ENCODE measurements at regions not wholly inside any gene's neighbourhood (a gene's known extent, or its start where the extent isn't known, plus 50 kb on each side); places are given as distances from the start of the nearest gene placed in this dataset.

DNA sequence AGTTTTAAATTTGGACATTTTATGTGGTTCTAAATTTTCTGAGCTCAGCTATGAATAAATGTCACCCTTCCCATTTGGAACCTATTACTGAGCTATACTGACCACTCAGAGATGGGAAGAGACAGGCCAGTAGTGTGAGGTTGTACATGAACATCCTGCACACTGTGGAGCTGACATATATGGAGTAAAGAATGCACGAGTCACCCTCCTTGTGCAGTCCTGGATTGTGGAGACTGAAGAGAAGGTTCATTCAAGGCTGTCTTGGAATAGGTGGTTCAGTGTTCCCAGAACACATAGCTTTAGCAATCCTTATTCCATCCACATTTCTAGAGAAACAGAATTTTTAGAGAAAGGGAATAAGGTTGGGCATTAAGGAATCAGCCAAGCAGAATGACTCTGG lies 50.3 kb upstream of the OGFRL1 start:
- Histone ChIP-seq H3K4me3 (replicated peaks; ENCODE audit: insufficient read depth, low read length) (no peak overlapping the region), H3K27ac (replicated peaks) (no peak overlapping the region)
- DNase-seq (ENCODE audit: low read depth in 1 of 2, low spot score in 1 of 2), result no peak

More for the DNA sequence above, 50.3 kb upstream of the OGFRL1 start:
- no peaks in the 10 kb centered on the region for H3K27me3 ChIP-seq (ENCODE audit: insufficient read depth, poor library complexity, severe bottlenecking)
- TF ChIP-seq, protein P1, sequence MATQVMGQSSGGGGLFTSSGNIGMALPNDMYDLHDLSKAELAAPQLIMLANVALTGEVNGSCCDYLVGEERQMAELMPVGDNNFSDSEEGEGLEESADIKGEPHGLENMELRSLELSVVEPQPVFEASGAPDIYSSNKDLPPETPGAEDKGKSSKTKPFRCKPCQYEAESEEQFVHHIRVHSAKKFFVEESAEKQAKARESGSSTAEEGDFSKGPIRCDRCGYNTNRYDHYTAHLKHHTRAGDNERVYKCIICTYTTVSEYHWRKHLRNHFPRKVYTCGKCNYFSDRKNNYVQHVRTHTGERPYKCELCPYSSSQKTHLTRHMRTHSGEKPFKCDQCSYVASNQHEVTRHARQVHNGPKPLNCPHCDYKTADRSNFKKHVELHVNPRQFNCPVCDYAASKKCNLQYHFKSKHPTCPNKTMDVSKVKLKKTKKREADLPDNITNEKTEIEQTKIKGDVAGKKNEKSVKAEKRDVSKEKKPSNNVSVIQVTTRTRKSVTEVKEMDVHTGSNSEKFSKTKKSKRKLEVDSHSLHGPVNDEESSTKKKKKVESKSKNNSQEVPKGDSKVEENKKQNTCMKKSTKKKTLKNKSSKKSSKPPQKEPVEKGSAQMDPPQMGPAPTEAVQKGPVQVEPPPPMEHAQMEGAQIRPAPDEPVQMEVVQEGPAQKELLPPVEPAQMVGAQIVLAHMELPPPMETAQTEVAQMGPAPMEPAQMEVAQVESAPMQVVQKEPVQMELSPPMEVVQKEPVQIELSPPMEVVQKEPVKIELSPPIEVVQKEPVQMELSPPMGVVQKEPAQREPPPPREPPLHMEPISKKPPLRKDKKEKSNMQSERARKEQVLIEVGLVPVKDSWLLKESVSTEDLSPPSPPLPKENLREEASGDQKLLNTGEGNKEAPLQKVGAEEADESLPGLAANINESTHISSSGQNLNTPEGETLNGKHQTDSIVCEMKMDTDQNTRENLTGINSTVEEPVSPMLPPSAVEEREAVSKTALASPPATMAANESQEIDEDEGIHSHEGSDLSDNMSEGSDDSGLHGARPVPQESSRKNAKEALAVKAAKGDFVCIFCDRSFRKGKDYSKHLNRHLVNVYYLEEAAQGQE (IDR thresholded peaks at IDR 0.05; ENCODE audit: insufficient replicate concordance, low read depth), result no peak
- TF ChIP-seq POLR2AphosphoS5 (IDR thresholded peaks at IDR 0.05; ENCODE audit: low read depth) (no peak), SPI1 (IDR thresholded peaks at IDR 0.05; ENCODE audit: borderline replicate concordance, low read depth) (no peak), GABPA (IDR thresholded peaks at IDR 0.05; ENCODE audit: low read depth) (no peak)
- TF ChIP-seq, protein P2, sequence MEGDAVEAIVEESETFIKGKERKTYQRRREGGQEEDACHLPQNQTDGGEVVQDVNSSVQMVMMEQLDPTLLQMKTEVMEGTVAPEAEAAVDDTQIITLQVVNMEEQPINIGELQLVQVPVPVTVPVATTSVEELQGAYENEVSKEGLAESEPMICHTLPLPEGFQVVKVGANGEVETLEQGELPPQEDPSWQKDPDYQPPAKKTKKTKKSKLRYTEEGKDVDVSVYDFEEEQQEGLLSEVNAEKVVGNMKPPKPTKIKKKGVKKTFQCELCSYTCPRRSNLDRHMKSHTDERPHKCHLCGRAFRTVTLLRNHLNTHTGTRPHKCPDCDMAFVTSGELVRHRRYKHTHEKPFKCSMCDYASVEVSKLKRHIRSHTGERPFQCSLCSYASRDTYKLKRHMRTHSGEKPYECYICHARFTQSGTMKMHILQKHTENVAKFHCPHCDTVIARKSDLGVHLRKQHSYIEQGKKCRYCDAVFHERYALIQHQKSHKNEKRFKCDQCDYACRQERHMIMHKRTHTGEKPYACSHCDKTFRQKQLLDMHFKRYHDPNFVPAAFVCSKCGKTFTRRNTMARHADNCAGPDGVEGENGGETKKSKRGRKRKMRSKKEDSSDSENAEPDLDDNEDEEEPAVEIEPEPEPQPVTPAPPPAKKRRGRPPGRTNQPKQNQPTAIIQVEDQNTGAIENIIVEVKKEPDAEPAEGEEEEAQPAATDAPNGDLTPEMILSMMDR (IDR thresholded peaks at IDR 0.05; ENCODE audit: insufficient read depth, low read length), result no peak

All from HL-60 (cell line).